ENCODE measurements at regions not wholly inside any gene's neighbourhood (a gene's known extent, or its start where the extent isn't known, plus 50 kb on each side); places are given as distances from the start of the nearest gene placed in this dataset.

DNA sequence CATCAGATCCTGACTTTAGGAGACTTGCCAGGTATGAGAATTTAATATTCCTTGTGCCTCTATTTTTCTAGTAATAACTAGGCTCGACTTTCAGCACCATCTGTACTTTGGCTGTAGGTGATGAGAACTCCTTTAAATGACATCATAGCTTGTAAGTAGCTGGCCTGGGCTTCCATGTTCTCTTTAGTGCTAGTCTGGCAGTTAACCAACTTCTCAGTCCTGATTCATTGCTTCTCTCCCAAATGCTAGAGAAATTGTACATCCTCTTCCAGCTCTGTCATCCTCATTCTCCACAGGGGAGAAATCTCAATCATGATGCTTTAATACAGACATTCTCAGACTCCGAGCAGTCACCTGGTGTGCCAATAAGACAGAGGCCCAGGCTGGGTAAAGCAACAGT, 143.5 kb upstream of the MOCS1 start:
- no peak for DNase-seq
- Histone ChIP-seq H3K27me3 (ENCODE audit: low read depth) (peaks cover 75% of the 10 kb centered on the region), H3K4me3 (no peak overlapping the region), H3K36me3 (no peaks in the 10 kb centered on the region), H3K4me1 (no peaks in the 10 kb centered on the region), H3K27ac (replicated peaks) (no peak overlapping the region), H3K9me3 (replicated peaks) (no peaks in the 10 kb centered on the region)
- intact Hi-C loops (cut with micrococcal nuclease): no loop called here
- TF ChIP-seq, protein P1, sequence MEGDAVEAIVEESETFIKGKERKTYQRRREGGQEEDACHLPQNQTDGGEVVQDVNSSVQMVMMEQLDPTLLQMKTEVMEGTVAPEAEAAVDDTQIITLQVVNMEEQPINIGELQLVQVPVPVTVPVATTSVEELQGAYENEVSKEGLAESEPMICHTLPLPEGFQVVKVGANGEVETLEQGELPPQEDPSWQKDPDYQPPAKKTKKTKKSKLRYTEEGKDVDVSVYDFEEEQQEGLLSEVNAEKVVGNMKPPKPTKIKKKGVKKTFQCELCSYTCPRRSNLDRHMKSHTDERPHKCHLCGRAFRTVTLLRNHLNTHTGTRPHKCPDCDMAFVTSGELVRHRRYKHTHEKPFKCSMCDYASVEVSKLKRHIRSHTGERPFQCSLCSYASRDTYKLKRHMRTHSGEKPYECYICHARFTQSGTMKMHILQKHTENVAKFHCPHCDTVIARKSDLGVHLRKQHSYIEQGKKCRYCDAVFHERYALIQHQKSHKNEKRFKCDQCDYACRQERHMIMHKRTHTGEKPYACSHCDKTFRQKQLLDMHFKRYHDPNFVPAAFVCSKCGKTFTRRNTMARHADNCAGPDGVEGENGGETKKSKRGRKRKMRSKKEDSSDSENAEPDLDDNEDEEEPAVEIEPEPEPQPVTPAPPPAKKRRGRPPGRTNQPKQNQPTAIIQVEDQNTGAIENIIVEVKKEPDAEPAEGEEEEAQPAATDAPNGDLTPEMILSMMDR (IDR thresholded peaks at IDR 0.05; ENCODE audit: borderline replicate concordance): no peak

DNA sequence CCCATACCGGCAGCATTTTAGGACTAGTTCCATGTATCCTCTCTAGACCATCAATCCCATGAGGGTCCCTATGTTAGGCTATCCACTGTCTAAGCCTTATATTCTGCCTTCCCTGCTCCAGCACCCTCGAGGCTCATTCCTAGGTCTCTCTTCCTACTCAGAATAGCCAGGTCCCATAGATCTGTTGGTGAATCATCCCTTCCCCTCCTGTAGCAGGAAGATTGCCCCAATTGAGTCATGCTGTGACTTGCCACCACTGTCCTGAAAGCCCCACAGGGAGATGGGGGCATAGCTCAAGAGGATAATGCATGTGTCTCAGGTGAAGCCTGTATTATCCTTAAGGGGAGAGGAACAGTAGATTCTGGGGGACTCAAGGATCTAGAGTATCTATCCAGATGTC, 143.1 kb upstream of the MOCS1 start:
- TF ChIP-seq, protein P1 (IDR thresholded peaks at IDR 0.05; ENCODE audit: borderline replicate concordance): no peak
- H3K4me1 ChIP-seq: no peaks in the 10 kb centered on the region
- H3K36me3 ChIP-seq: no peaks in the 10 kb centered on the region
- H3K4me3 ChIP-seq: no peak overlapping the region
- H3K27me3 ChIP-seq (ENCODE audit: low read depth): peaks cover 75% of the 10 kb centered on the region
- intact Hi-C loops (cut with micrococcal nuclease): no loop called here
- no peaks in the 10 kb centered on the region for H3K9me3 ChIP-seq (replicated peaks)
- DNase-seq: no peak
- H3K27ac ChIP-seq (replicated peaks): no peak overlapping the region

DNA sequence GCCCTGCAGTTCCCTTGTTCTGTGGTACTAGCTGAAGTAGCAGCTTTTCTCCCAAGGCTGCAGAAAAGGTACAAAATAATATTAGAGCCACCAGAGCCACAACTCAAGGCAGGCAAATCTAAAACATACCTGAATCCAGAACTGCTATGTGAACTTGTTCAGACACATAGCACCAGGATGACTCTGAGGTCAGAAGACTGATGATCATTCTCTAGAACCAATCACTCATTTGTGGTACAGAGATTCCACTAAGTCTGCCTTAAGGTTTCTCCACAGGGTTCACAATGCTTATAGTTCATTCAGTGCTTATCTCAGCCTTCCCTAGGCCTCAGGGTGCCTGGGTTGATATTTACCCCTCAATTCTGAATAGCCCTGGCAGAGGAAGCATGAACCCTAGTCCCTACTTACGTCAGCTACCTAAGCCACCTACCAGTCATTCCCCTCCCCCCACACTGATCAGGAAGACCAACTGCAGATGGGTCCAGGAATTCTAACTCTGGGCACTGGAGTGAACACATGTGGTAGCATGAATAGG, 140.9 kb upstream of the MOCS1 start:
- DNase-seq: no peak
- Histone ChIP-seq H3K27me3 (ENCODE audit: low read depth) (peaks cover 96% of the 10 kb centered on the region), H3K4me1 (no peaks in the 10 kb centered on the region), H3K4me3 (no peak overlapping the region), H3K36me3 (no peaks in the 10 kb centered on the region), H3K9me3 (replicated peaks) (no peaks in the 10 kb centered on the region), H3K27ac (replicated peaks) (no peak overlapping the region)
- TF ChIP-seq, protein P1 (IDR thresholded peaks at IDR 0.05; ENCODE audit: borderline replicate concordance): no peak
- intact Hi-C loops (cut with micrococcal nuclease): no loop called here

DNA sequence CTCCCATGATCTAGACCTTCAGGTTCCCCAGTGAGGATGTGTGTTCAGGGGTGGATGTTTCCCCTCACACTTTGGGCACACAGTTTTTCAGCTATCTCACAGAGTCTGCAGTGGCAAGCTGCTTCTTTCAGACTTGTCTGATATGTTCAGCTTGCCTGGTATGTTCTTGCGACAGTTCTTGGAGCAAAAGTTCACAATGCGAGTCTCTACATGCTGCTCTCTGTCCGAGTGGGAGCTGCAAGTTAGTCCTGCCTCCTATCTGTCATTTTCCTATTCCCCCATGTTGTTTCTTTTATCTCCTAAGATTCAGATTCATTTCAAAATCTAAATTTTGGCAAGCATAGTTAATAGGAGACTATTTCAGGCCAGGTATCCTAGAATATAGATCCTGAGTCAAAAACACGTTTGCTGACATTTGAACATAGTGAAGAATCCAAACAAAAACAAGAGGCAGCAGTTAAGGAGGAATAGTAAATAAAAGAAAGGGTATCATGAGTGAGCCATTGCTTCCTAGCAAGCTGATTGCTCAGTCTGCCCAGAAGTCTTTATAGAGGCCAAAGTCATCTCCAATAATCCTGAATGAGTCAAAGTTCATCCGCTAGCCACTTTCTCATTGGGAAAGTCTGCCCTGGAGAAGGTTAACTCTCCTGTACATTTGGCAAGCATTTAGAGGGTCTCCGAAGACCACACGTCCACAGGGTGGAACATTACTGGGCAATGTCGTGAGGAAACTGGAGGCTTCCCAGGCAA, 140.2 kb upstream of the MOCS1 start:
- Histone ChIP-seq H3K36me3 (no peaks in the 10 kb centered on the region), H3K4me3 (no peak overlapping the region), H3K9me3 (replicated peaks) (no peaks in the 10 kb centered on the region), H3K27me3 (ENCODE audit: low read depth) (peaks cover 90% of the 10 kb centered on the region), H3K27ac (replicated peaks) (no peak overlapping the region), H3K4me1 (no peaks in the 10 kb centered on the region)
- TF ChIP-seq, protein P1 (IDR thresholded peaks at IDR 0.05; ENCODE audit: borderline replicate concordance): no peak
- DNase-seq: no peak
- intact Hi-C loops (cut with micrococcal nuclease): no loop called here

DNA sequence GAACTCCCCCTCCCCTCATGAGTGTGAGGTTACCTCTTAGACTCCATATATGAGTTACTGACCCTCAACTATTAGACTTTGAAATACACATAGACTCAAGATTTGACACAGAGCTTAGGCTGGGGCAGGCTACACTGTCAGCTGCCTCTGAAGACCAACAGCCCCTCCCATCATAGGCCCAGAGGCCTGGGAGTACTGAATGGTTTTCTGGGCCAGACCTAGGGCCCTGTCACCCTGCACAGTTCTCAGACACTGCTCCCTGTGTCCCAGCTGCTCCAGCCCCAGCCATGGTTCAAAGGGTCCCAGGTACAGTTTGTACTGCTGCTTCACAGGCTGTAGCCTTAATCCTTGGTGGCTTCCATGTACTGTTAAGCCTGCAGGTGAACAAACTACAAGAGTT, 132.1 kb upstream of the MOCS1 start:
- intact Hi-C loops (cut with micrococcal nuclease): no loop called here
- Histone ChIP-seq H3K27ac (replicated peaks) (no peak overlapping the region), H3K4me1 (no peaks in the 10 kb centered on the region), H3K4me3 (no peak overlapping the region), H3K27me3 (ENCODE audit: low read depth) (peaks cover 24% of the 10 kb centered on the region), H3K9me3 (replicated peaks) (peaks cover 16% of the 10 kb centered on the region), H3K36me3 (no peaks in the 10 kb centered on the region)
- no peak for DNase-seq
- TF ChIP-seq, protein P1 (IDR thresholded peaks at IDR 0.05; ENCODE audit: borderline replicate concordance): no peak

Data from left ventricle myocardium inferior (tissue), 1 donor.